Heart right ventricle (tissue), 16 donors: ENCODE measurements at regions not wholly inside any gene's neighbourhood (a gene's known extent, or its start where the extent isn't known, plus 50 kb on each side); places are given as distances from the start of the nearest gene placed in this dataset.

Experiments
- ATAC-seq, 8 donors: fragments of 200-7000 bp; cut with Tn5 transposase; one replicate each; pipeline ENCODE4 v1.9.1; 2020; ENCODE audit warnings: mild to moderate bottlenecking in 8 of 8, moderate library complexity in 8 of 8, moderate number of reproducible peaks in 1 of 8
- DNase-seq, 2 donors: peaks; one replicate each; pipeline ENCODE4 v3.0.0-alpha.2; 2020
- H3K27ac ChIP-seq, 10 donors: fragments of 200-600 bp; sonication (generic) in 2 of 10; one replicate each; pipeline versions ENCODE4 v1.5.0 to v1.8.0; 2020 to 2022; ENCODE audit warnings: mild to moderate bottlenecking in 3 of 10
- H3K27me3 ChIP-seq, 7 donors: fragments of 200-600 bp; one replicate each; pipeline ENCODE4 v1.8.0; 2021 to 2022; ENCODE audit warnings: mild to moderate bottlenecking in 2 of 7
- H3K36me3 ChIP-seq, 9 donors: fragments of 200-600 bp; sonication (generic) in 1 of 9; one replicate each; pipeline versions ENCODE4 v1.5.0 to v1.8.0; 2020 to 2022; ENCODE audit warnings: mild to moderate bottlenecking in 2 of 9
- H3K4me1 ChIP-seq, 9 donors: fragments of 200-600 bp; sonication (generic) in 1 of 9; one replicate each; pipeline versions ENCODE4 v1.5.0 to v1.8.0; 2020 to 2022; ENCODE audit warnings: mild to moderate bottlenecking in 4 of 9
- H3K4me3 ChIP-seq, 10 donors: fragments of 200-600 bp; sonication (generic) in 2 of 10; one replicate each; pipeline versions ENCODE4 v1.5.0 to v1.8.0; 2020 to 2022; ENCODE audit warnings: mild to moderate bottlenecking in 7 of 10, moderate library complexity in 2 of 10
- H3K9me3 ChIP-seq, 11 donors: fragments of 200-600 bp in 10 of 11; sonication (generic) in 2 of 11; one replicate each; pipeline versions ENCODE4 v1.5.0 to v1.8.0; 2013 to 2022; ENCODE audit warnings: mild to moderate bottlenecking in 2 of 11, control low read depth in 1 of 11, moderate library complexity in 1 of 11
- WGBS, 2 donors: extraction: QIAGEN DNeasy Blood & Tissue Kit; methylation state at CpG; one replicate each; pipeline ENCODE4 v1.1.7; 2013; ENCODE audit warnings: inconsistent platforms in 1 of 2; 5-methylcytosine and 5-hydroxymethylcytosine counted together
- intact Hi-C, 10 donors: fragments of 100-400 bp; cut with DNase I; formaldehyde crosslinking; loops; one replicate each; pipeline versions ENCODE4 v1.11.1 to v1.14.2; 2022
- TF ChIP-seq, protein P1 (sequence below), 9 donors: fragments of 200-600 bp; sonication (generic) in 2 of 9; IDR thresholded peaks; one replicate each; pipeline versions ENCODE4 v1.5.0 to v1.8.0; 2021 to 2022; ENCODE audit warnings: antibody characterized with exemption in 9 of 9, mild to moderate bottlenecking in 5 of 9, moderate library complexity in 1 of 9
- donor health status: Arrhythmogenic right ventricular cardiomyopathy.
- donor health status: ischemic (EF 13 %, LVEDD 7.1; RV severe dilation, severe dysfunction).
- donor health status: healthy with polysubstance abuse.
- donor health status: DM: no; HTN: yes; CAD: no.
- donor health status: DM: no; HTN: no; CAD: no.
- donor health status: ischemic (EF 25% LVEDD 6.9; RV normal size, moderate dysfunction).
- donor health status: ischemic (EF 25% LVEDD 5.7; RV mildly dilated, moderate dysfunction).
- donor health status: healthy.
- donor health status: DM: yes; HTN: yes; CAD: no.
- donor health status: Ischemic cardiomyopathy.
- donor health status: ischemic (EF 35%, LVEDD 5.7; RV mildly dilated, moderate dysfunction).
- donor health status: nonischemic (EF 11% LVEDD 7.7; RV severe dilation, severe dysfunction).
- donor health status: DM: yes; HTN: yes; CAD: no.
- donor health status: PGD.
- donor health status: ischemic (EF 29% LVEDD 5.4; RV normal size, mild dysfunction).
- donor health status: nonischemic (EF 23%, LVEDD 6.1; RV moderate dilation, normal function).

- WGBS, 2 donors, result 69 to 72% methylated on average over 11 of the region's 11 CpGs
Measured at GRCh38 chr3:64340641-64341101, 115.4 kb upstream of the PRICKLE2 start.

GRCh38 chr3:64336488-64336887 lies 111.2 kb upstream of the PRICKLE2 start:
- no peak for DNase-seq
- TF ChIP-seq, protein P1, sequence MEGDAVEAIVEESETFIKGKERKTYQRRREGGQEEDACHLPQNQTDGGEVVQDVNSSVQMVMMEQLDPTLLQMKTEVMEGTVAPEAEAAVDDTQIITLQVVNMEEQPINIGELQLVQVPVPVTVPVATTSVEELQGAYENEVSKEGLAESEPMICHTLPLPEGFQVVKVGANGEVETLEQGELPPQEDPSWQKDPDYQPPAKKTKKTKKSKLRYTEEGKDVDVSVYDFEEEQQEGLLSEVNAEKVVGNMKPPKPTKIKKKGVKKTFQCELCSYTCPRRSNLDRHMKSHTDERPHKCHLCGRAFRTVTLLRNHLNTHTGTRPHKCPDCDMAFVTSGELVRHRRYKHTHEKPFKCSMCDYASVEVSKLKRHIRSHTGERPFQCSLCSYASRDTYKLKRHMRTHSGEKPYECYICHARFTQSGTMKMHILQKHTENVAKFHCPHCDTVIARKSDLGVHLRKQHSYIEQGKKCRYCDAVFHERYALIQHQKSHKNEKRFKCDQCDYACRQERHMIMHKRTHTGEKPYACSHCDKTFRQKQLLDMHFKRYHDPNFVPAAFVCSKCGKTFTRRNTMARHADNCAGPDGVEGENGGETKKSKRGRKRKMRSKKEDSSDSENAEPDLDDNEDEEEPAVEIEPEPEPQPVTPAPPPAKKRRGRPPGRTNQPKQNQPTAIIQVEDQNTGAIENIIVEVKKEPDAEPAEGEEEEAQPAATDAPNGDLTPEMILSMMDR (IDR thresholded peaks at IDR 0.05), result no peak
- intact Hi-C loops, result no loop called here
- no peak for ATAC-seq
- H3K9me3 ChIP-seq, result peaks cover 0 to 3% (median 0%) of the 10 kb centered on the region in 11 donors
- no peaks in the 10 kb centered on the region for H3K27me3 ChIP-seq
- peaks cover 0 to 4% (median 0%) of the 10 kb centered on the region in 9 donors for H3K4me1 ChIP-seq
- H3K4me3 ChIP-seq, result no peak overlapping the region
- WGBS, 2 donors, result 76 to 78% methylated on average over 3 of the region's 3 CpGs
- H3K27ac ChIP-seq, result no peak overlapping the region
- H3K36me3 ChIP-seq, result no peaks in the 10 kb centered on the region

More at GRCh38 chr3:64340641-64341101, 115.4 kb upstream of the PRICKLE2 start:
- DNase-seq (no peak), ATAC-seq (peak in 2 of 8 donors; percentile 29 to 37)
- Histone ChIP-seq H3K9me3 (peaks cover 0 to 3% (median 0%) of the 10 kb centered on the region in 11 donors), H3K27me3 (no peaks in the 10 kb centered on the region), H3K27ac (peak overlapping the region in 4 of 10 donors; percentile 1 to 38 (median 14)), H3K4me3 (no peak overlapping the region), H3K4me1 (peaks cover 0 to 26% (median 9%) of the 10 kb centered on the region in 9 donors), H3K36me3 (no peaks in the 10 kb centered on the region)
- TF ChIP-seq, protein P1 (IDR thresholded peaks at IDR 0.05), result no peak
- intact Hi-C loops, result loop anchor here in 1 of 10 donors (10.0 kb wide), 1 partner anchor 66 kb away; no protein-coding TSS in a partner anchor

DNA sequence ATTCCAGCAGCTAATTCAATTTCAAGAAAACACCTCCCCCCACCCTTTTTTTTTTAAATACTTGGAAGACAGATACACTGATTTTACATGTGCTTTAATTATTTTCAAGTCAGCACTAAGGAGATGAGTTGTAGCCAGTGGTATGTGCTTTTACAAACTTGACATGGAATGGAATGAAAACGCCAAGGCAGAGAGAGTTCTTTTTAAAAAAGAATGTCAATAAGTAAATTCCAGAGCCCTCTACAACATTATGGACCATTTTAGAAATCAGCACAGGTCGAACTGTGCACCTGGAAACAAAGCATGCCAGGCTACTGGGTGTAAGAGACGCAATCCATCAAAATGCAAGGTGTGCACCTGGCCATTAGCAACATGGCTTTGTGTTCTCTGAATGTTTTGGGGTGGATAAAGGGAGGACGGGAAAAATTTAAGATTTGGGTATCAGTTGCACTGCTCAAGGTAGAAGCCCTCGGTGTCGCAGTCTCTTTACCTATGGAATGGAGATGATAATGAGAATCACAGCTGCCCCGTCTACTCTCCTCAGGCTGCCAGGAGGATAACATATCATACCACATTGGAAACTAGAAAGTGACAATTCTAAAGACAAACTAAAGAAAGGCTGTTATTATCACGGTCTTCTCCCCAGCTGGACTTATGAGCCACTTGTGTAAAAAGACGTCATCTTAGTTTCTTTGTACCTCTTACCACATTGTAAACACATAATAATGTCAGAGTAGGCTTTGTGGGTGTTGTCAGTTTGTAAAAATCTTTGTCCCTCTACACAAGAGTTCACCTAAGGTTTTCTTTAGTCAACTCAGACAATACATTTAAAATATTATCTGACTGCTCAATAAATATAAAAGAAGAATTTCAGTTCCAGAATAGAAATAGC lies 107.4 kb upstream of the PRICKLE2 start:
- ATAC-seq (no peak), DNase-seq (no peak)
- intact Hi-C loops, result no loop called here
- no peaks in the 10 kb centered on the region for H3K9me3 ChIP-seq
- H3K27ac ChIP-seq, result no peak overlapping the region
- TF ChIP-seq, protein P1 (IDR thresholded peaks at IDR 0.05), result no peak
- 87 to 88% methylated on average over 9 of the region's 9 CpGs for WGBS, 2 donors
- no peak overlapping the region for H3K4me3 ChIP-seq
- no peaks in the 10 kb centered on the region for H3K27me3 ChIP-seq
- no peaks in the 10 kb centered on the region for H3K36me3 ChIP-seq
- H3K4me1 ChIP-seq, result peaks cover 0 to 3% (median 0%) of the 10 kb centered on the region in 9 donors

- H3K9me3 ChIP-seq, result no peaks in the 10 kb centered on the region
- WGBS, 2 donors, result 88 to 95% methylated on average over 12 of the region's 12 CpGs
- TF ChIP-seq, protein P1 (IDR thresholded peaks at IDR 0.05), result no peak
- H3K4me3 ChIP-seq, result no peak overlapping the region
- no peaks in the 10 kb centered on the region for H3K27me3 ChIP-seq
- no peaks in the 10 kb centered on the region for H3K36me3 ChIP-seq
- peaks cover 0 to 10% (median 6%) of the 10 kb centered on the region in 9 donors for H3K4me1 ChIP-seq
- ATAC-seq, result no peak
- intact Hi-C loops, result no loop called here
- no peak overlapping the region for H3K27ac ChIP-seq
- no peak for DNase-seq
Measured at GRCh38 chr3:64331605-64332004, 106.3 kb upstream of the PRICKLE2 start.
